ENCODE measurements at regions not wholly inside any gene's neighbourhood (a gene's known extent, or its start where the extent isn't known, plus 50 kb on each side); places are given as distances from the start of the nearest gene placed in this dataset.

DNA sequence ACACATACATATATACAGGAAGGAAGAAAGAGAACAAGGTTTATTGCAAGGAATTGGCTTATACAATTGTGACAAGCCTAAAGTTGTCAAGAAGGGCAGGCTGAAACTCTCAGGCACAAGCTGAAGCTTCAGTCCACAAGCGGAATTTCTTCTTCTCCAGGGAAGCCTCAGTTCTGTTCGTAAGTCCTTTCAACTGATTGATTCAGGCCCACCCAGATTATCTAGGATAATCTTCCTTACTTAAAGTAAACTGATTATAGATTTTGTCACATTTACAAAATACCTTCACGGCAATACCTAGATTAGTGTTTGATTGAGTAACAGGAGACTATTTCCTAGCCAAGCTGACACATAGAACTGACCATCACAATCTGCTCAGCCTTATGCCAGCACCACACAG lies 81.5 kb upstream of the TMEM260 start:
- Mint-ChIP-seq H3K36me3 (no peaks in the 10 kb centered on the region), H3K27ac (no peak overlapping the region), H3K4me1 (no peaks in the 10 kb centered on the region), H3K9me3 (no peaks in the 10 kb centered on the region), H3K4me3 (no peak overlapping the region), H3K27me3 (ENCODE audit: low read depth in 3 of 3) (peaks cover 0 to 5% (median 0%) of the 10 kb centered on the region in 3 donors)
- TF ChIP-seq, protein P1, sequence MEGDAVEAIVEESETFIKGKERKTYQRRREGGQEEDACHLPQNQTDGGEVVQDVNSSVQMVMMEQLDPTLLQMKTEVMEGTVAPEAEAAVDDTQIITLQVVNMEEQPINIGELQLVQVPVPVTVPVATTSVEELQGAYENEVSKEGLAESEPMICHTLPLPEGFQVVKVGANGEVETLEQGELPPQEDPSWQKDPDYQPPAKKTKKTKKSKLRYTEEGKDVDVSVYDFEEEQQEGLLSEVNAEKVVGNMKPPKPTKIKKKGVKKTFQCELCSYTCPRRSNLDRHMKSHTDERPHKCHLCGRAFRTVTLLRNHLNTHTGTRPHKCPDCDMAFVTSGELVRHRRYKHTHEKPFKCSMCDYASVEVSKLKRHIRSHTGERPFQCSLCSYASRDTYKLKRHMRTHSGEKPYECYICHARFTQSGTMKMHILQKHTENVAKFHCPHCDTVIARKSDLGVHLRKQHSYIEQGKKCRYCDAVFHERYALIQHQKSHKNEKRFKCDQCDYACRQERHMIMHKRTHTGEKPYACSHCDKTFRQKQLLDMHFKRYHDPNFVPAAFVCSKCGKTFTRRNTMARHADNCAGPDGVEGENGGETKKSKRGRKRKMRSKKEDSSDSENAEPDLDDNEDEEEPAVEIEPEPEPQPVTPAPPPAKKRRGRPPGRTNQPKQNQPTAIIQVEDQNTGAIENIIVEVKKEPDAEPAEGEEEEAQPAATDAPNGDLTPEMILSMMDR (IDR thresholded peaks at IDR 0.05), result no peak
- no peak overlapping the region for H3K4me3 ChIP-seq (replicated peaks in 1 of 3; ENCODE audit: low read depth in 2 of 3, low read length in 3 of 3)
- H3K27me3 ChIP-seq (ENCODE audit: control insufficient read depth in 2 of 2, insufficient read depth in 2 of 2, low read length in 2 of 2), result peaks cover 0 to 3% of the 10 kb centered on the region in 2 donors
- no peak overlapping the region for H3K27ac ChIP-seq (ENCODE audit: low read depth in 1 of 2, low read length in 2 of 2)
- H3K36me3 ChIP-seq (replicated peaks in 1 of 2; ENCODE audit: control insufficient read depth in 1 of 2, insufficient read depth in 2 of 2, low read length in 2 of 2), result no peaks in the 10 kb centered on the region
- H3K4me1 ChIP-seq (ENCODE audit: control insufficient read depth in 1 of 2, insufficient read depth in 2 of 2, low read length in 2 of 2), result no peaks in the 10 kb centered on the region
- H2AFZ ChIP-seq (ENCODE audit: insufficient read depth, low read depth, low read length, poor library complexity, severe bottlenecking), result no peak overlapping the region
- no peaks in the 10 kb centered on the region for H3K79me2 ChIP-seq (ENCODE audit: insufficient read depth, low read length)
- no peaks in the 10 kb centered on the region for H4K20me1 ChIP-seq (ENCODE audit: insufficient read depth, low read length)
- no peak overlapping the region for H3K4me2 ChIP-seq (replicated peaks; ENCODE audit: extremely low read depth, low read length, poor library complexity, severe bottlenecking)
- intact Hi-C loops (cut with micrococcal nuclease), result no loop called here
- DNase-seq, result no peak
- no peaks in the 10 kb centered on the region for H3K9me3 ChIP-seq (replicated peaks in 1 of 2; ENCODE audit: control insufficient read depth in 1 of 2, insufficient read depth in 1 of 2, low read length in 2 of 2)
- H3K9ac ChIP-seq (ENCODE audit: insufficient read depth, low read length, poor library complexity, severe bottlenecking), result no peak overlapping the region
- WGBS (ENCODE audit: insufficient coverage), result 94% methylated on average over 2 of the region's 3 CpGs

DNA sequence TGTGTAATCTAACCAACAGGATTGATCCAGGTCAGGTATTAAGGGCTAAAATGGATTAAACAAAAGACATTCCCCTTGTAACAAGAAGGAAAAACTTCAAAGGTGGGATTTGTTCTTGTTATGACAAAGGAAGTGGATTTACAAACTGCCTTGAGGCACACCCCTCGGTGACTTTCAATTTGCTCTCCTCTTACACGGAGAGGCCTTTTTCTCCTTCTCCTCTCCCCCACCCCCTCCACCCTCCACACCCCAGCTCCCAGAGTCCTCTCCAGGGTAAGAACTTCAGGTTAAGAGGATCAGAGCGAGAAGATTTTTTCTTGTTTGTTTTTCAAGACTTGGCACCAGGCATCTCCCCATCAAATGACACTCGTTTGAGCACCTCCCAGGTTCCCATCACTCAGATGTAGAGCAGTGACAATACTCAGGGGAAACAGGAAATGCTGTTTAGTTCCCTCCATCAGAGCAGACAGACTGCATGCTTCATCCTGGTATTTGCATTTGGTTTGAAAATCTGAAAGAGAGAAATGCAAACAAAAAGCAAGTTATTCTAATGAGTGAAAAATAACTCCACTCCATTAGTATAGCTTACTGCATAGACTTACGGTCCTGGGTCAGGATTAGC lies 77.6 kb upstream of the TMEM260 start:
- Histone ChIP-seq H3K4me3 (replicated peaks in 1 of 3; ENCODE audit: low read depth in 2 of 3, low read length in 3 of 3) (no peak overlapping the region), H3K4me1 (ENCODE audit: control insufficient read depth in 1 of 2, insufficient read depth in 2 of 2, low read length in 2 of 2) (no peaks in the 10 kb centered on the region), H3K9ac (ENCODE audit: insufficient read depth, low read length, poor library complexity, severe bottlenecking) (no peak overlapping the region), H3K9me3 (replicated peaks in 1 of 2; ENCODE audit: control insufficient read depth in 1 of 2, insufficient read depth in 1 of 2, low read length in 2 of 2) (no peaks in the 10 kb centered on the region), H2AFZ (ENCODE audit: insufficient read depth, low read depth, low read length, poor library complexity, severe bottlenecking) (no peak overlapping the region), H4K20me1 (ENCODE audit: insufficient read depth, low read length) (no peaks in the 10 kb centered on the region), H3K27me3 (ENCODE audit: control insufficient read depth in 2 of 2, insufficient read depth in 2 of 2, low read length in 2 of 2) (peaks cover 0 to 3% of the 10 kb centered on the region in 2 donors), H3K36me3 (replicated peaks in 1 of 2; ENCODE audit: control insufficient read depth in 1 of 2, insufficient read depth in 2 of 2, low read length in 2 of 2) (no peaks in the 10 kb centered on the region), H3K4me2 (replicated peaks; ENCODE audit: extremely low read depth, low read length, poor library complexity, severe bottlenecking) (no peak overlapping the region), H3K79me2 (ENCODE audit: insufficient read depth, low read length) (no peaks in the 10 kb centered on the region), H3K27ac (ENCODE audit: low read depth in 1 of 2, low read length in 2 of 2) (no peak overlapping the region)
- DNase-seq, result no peak
- H3K4me3 Mint-ChIP-seq, result no peak overlapping the region
- intact Hi-C loops (cut with micrococcal nuclease), result no loop called here
- H3K36me3 Mint-ChIP-seq, result no peaks in the 10 kb centered on the region
- no peaks in the 10 kb centered on the region for H3K4me1 Mint-ChIP-seq
- TF ChIP-seq, protein P1 (IDR thresholded peaks at IDR 0.05), result no peak
- 83% methylated on average over 1 of the region's 5 CpGs for WGBS (ENCODE audit: insufficient coverage)
- no peaks in the 10 kb centered on the region for H3K9me3 Mint-ChIP-seq
- H3K27me3 Mint-ChIP-seq (ENCODE audit: low read depth in 3 of 3), result peaks cover 0 to 13% (median 8%) of the 10 kb centered on the region in 3 donors
- no peak overlapping the region for H3K27ac Mint-ChIP-seq

Data from CD14-positive monocyte (primary cell).